Endothelial cell of umbilical vein (primary cell): ENCODE measurements at regions not wholly inside any gene's neighbourhood (a gene's known extent, or its start where the extent isn't known, plus 50 kb on each side); places are given as distances from the start of the nearest gene placed in this dataset.

ENCODE experiments used
- EZH2 ChIP-seq: IDR thresholded peaks from 2 replicates; pipeline ENCODE4 v1.6.1; 2012; ENCODE audit warnings: borderline replicate concordance, low read depth, mild to moderate bottlenecking, moderate library complexity, low read length, inconsistent platforms; ENCODE audit not compliant: severe bottlenecking
- GATA2 ChIP-seq: IDR thresholded peaks from 2 replicates; pipeline ENCODE4 v1.7.0; 2011; ENCODE audit warnings: low read depth, mild to moderate bottlenecking, moderate library complexity, mixed read lengths, low read length; ENCODE audit not compliant: insufficient read length, insufficient read depth
- MYC ChIP-seq: IDR thresholded peaks from one replicate; pipeline ENCODE4 v1.6.1; 2011; ENCODE audit warnings: mild to moderate bottlenecking, low read depth, low read length
- POLR2A ChIP-seq: IDR thresholded peaks from 2 replicates; pipeline ENCODE4 v1.6.1; 2012; ENCODE audit warnings: low read depth, mild to moderate bottlenecking, control low read depth, low read length
- TF ChIP-seq, protein P1 (sequence below), 2 donors: IDR thresholded peaks; 1 replicate in 1 of 2; 2 replicates in 1 of 2; pipeline ENCODE4 v1.5.1; 2011; ENCODE audit warnings: low read length in 2 of 2, mild to moderate bottlenecking in 2 of 2, moderate library complexity in 2 of 2, control low read depth in 1 of 2, inconsistent platforms in 1 of 2, low read depth in 1 of 2; ENCODE audit not compliant: insufficient read depth in 1 of 2; ENCODE audit errors: extremely low read depth in 1 of 2
- TF ChIP-seq, protein P2 (sequence below): IDR thresholded peaks from 2 replicates; pipeline ENCODE4 v1.6.1; 2011; ENCODE audit not compliant: insufficient read depth, insufficient read length

DNA sequence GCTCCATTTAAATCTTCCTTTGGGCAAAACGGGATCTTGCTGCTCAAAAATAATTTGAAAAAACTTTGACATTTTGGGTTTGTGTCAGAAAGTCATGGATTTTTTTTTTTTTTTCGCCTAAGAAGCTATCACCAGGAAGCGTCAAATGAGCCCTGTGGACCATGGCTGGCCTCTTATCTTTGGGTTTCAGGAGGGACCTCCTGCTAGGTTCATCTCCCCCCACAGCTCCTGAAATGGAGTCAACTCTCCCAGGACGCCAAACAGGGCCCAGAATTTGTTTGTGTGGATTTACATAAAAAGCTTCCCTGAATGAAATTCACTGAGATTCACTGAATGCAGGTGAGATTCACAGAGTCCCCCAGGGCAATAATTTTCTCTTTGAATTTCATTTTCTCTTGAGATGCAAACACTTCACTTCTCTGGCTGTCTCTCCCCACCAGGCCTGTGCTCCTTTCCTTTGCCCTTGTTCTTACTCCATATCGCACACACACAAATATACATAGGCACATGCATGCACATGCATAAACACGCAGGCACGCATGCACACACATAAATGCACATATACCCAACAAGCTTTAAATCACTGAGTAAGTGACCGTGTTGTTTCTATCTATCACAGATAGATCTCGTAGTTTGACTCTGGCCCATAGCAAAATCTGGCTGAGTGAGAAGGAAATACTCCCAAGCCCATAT is 55.3 kb upstream of the GALNT10 start:
- TF ChIP-seq, protein P1, sequence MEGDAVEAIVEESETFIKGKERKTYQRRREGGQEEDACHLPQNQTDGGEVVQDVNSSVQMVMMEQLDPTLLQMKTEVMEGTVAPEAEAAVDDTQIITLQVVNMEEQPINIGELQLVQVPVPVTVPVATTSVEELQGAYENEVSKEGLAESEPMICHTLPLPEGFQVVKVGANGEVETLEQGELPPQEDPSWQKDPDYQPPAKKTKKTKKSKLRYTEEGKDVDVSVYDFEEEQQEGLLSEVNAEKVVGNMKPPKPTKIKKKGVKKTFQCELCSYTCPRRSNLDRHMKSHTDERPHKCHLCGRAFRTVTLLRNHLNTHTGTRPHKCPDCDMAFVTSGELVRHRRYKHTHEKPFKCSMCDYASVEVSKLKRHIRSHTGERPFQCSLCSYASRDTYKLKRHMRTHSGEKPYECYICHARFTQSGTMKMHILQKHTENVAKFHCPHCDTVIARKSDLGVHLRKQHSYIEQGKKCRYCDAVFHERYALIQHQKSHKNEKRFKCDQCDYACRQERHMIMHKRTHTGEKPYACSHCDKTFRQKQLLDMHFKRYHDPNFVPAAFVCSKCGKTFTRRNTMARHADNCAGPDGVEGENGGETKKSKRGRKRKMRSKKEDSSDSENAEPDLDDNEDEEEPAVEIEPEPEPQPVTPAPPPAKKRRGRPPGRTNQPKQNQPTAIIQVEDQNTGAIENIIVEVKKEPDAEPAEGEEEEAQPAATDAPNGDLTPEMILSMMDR (IDR thresholded peaks at IDR 0.05; ENCODE audit: extremely low read depth in 1 of 2, insufficient read depth in 1 of 2, low read depth in 1 of 2, low read length in 2 of 2) = no peak
- TF ChIP-seq GATA2 (no peak), POLR2A (no peak), EZH2 (no peak), MYC (no peak)
- TF ChIP-seq, protein P2, sequence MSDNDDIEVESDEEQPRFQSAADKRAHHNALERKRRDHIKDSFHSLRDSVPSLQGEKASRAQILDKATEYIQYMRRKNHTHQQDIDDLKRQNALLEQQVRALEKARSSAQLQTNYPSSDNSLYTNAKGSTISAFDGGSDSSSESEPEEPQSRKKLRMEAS = no peak
